Type B pancreatic cell (in vitro differentiated cells): ENCODE measurements at regions not wholly inside any gene's neighbourhood (a gene's known extent, or its start where the extent isn't known, plus 50 kb on each side); places are given as distances from the start of the nearest gene placed in this dataset.

ENCODE experiments used
- DNase-seq: peaks from one replicate; pipeline ENCODE4 v3.0.0; 2021; ENCODE audit warnings: mixed read lengths; ENCODE audit not compliant: unreplicated experiment; ENCODE audit errors: extremely low spot score
- H3K27ac Mint-ChIP-seq: 2 replicates; pipeline ENCODE4 v1.8.0; 2021; ENCODE audit warnings: mild to moderate bottlenecking, mixed read lengths
- H3K27me3 Mint-ChIP-seq: 2 replicates; pipeline ENCODE4 v1.8.0; 2021; ENCODE audit warnings: mixed read lengths
- H3K36me3 Mint-ChIP-seq: 2 replicates; pipeline ENCODE4 v1.8.0; 2021; ENCODE audit warnings: mixed read lengths
- H3K4me1 Mint-ChIP-seq: one replicate; pipeline ENCODE4 v1.8.0; 2021; ENCODE audit warnings: mixed read lengths; ENCODE audit not compliant: unreplicated experiment
- H3K4me3 Mint-ChIP-seq: 2 replicates; pipeline ENCODE4 v1.8.0; 2021; ENCODE audit warnings: mild to moderate bottlenecking, mixed read lengths
- H3K9me3 Mint-ChIP-seq: 2 replicates; pipeline ENCODE4 v1.8.0; 2021; ENCODE audit warnings: mixed read lengths
- CTCF ChIP-seq: fragments of 200-600 bp; sonication (generic); conservative IDR thresholded peaks from 2 replicates; pipeline ENCODE4 v1.5.0; 2021; ENCODE audit warnings: antibody characterized with exemption, mild to moderate bottlenecking

GRCh38 chr1:90313778-90314177 lies 318.9 kb downstream of the ZNF326 start:
- DNase-seq = no peak
- TF ChIP-seq CTCF = no peak
- no peaks in the 10 kb centered on the region for H3K9me3 Mint-ChIP-seq
- H3K4me3 Mint-ChIP-seq = no peak overlapping the region
- H3K27ac Mint-ChIP-seq = no peak overlapping the region
- no peaks in the 10 kb centered on the region for H3K27me3 Mint-ChIP-seq
- H3K36me3 Mint-ChIP-seq = no peaks in the 10 kb centered on the region
- H3K4me1 Mint-ChIP-seq = no peaks in the 10 kb centered on the region

- H3K9me3 Mint-ChIP-seq = peaks cover 5% of the 10 kb centered on the region
- H3K4me1 Mint-ChIP-seq = no peaks in the 10 kb centered on the region
These were observed 314.9 kb downstream of the ZNF326 start for GRCh38 chr1:90309806-90310205.

GRCh38 chr1:90308421-90308820 lies 313.5 kb downstream of the ZNF326 start:
- H3K36me3 Mint-ChIP-seq = no peaks in the 10 kb centered on the region
- H3K9me3 Mint-ChIP-seq = peaks cover 5% of the 10 kb centered on the region
- no peaks in the 10 kb centered on the region for H3K4me1 Mint-ChIP-seq
- no peak for TF ChIP-seq CTCF
- no peak overlapping the region for H3K4me3 Mint-ChIP-seq
- H3K27ac Mint-ChIP-seq = no peak overlapping the region
- no peak for DNase-seq
- peaks cover 3% of the 10 kb centered on the region for H3K27me3 Mint-ChIP-seq

More at GRCh38 chr1:90309806-90310205, 314.9 kb downstream of the ZNF326 start:
- H3K27ac Mint-ChIP-seq = no peak overlapping the region
- no peak overlapping the region for H3K4me3 Mint-ChIP-seq
- TF ChIP-seq CTCF = no peak
- H3K36me3 Mint-ChIP-seq = no peaks in the 10 kb centered on the region
- no peaks in the 10 kb centered on the region for H3K27me3 Mint-ChIP-seq
- DNase-seq = no peak

GRCh38 chr1:90305577-90305976 lies 310.7 kb downstream of the ZNF326 start:
- no peaks in the 10 kb centered on the region for H3K36me3 Mint-ChIP-seq
- no peak overlapping the region for H3K27ac Mint-ChIP-seq
- no peak overlapping the region for H3K4me3 Mint-ChIP-seq
- peaks cover 5% of the 10 kb centered on the region for H3K9me3 Mint-ChIP-seq
- TF ChIP-seq CTCF = no peak
- DNase-seq = no peak
- H3K4me1 Mint-ChIP-seq = no peaks in the 10 kb centered on the region
- H3K27me3 Mint-ChIP-seq = peaks cover 3% of the 10 kb centered on the region

GRCh38 chr1:90296327-90296726 lies 301.4 kb downstream of the ZNF326 start:
- peaks cover 4% of the 10 kb centered on the region for H3K4me1 Mint-ChIP-seq
- DNase-seq = no peak
- no peak for TF ChIP-seq CTCF
- H3K27ac Mint-ChIP-seq = no peak overlapping the region
- no peak overlapping the region for H3K4me3 Mint-ChIP-seq
- no peaks in the 10 kb centered on the region for H3K9me3 Mint-ChIP-seq
- peaks cover 9% of the 10 kb centered on the region for H3K27me3 Mint-ChIP-seq
- H3K36me3 Mint-ChIP-seq = no peaks in the 10 kb centered on the region

GRCh38 chr1:90295534-90295933 lies 300.6 kb downstream of the ZNF326 start:
- Mint-ChIP-seq H3K9me3 (no peaks in the 10 kb centered on the region), H3K27ac (no peak overlapping the region), H3K36me3 (no peaks in the 10 kb centered on the region), H3K27me3 (peaks cover 9% of the 10 kb centered on the region), H3K4me1 (peaks cover 6% of the 10 kb centered on the region), H3K4me3 (no peak overlapping the region)
- TF ChIP-seq CTCF = no peak
- no peak for DNase-seq
